SK-N-DZ (cell line): ENCODE measurements at regions not wholly inside any gene's neighbourhood (a gene's known extent, or its start where the extent isn't known, plus 50 kb on each side); places are given as distances from the start of the nearest gene placed in this dataset.
A peak's percentile ranks its signal among the peaks of the same experiment; 100 is the strongest.

Experiments used
- DNase-seq: peaks from one replicate; pipeline ENCODE4 v3.0.0-alpha.2; 2015; ENCODE audit warnings: low spot score

DNA sequence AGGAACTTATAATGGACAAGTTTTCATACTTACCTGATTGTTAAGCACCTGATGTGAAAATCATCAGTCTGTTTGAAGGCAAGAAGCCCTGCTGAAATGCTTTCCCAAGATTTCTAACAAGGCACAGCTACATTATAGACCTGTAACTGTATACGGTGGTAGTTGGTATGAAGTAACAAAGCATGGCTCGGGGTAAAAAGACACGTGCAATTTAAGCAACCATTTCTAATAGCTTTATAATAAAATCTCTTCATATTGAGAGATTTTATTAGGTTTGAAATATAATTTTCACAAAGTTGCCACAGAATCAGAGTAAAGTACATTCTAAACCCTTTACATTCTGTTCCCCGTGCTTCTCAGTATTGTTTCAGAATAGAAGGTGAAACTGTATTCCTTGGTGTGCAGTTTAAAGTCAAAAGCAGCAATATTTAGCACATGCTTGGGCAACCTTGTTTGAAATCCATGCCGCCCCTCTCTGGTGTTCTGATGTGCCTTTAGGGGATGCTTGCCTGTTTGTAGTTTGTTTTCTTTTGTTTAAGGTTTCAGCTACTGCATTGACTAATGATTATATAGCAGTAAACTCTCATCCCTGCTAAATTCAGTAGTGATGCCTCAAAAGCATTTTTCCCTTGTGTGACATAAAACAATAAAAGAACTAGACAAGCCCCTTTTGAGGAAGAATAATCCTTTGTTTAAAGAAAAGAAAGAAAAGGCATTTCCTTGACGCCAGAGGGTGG, 125.2 kb upstream of the OBI1 start:
- DNase-seq = no peak

DNA sequence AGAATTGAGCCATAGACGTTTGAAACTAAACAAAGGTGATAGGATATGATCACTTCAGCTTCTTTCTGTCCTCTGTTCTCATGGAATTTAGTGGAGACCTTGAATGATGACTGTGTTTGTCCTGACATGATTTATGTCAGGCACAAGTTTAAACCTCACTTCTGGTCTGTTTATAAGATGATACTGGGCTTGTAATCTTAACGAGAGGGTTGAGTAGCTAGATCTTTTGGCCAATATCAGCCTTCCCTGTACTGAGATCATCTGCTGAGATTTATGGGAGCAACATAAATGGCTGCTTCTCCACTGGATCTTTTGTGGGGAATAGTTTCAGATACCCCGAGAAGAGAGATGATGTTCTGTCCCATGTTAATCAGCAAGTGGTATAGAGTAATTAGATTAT, 121.8 kb upstream of the OBI1 start:
- DNase-seq = no peak

DNA sequence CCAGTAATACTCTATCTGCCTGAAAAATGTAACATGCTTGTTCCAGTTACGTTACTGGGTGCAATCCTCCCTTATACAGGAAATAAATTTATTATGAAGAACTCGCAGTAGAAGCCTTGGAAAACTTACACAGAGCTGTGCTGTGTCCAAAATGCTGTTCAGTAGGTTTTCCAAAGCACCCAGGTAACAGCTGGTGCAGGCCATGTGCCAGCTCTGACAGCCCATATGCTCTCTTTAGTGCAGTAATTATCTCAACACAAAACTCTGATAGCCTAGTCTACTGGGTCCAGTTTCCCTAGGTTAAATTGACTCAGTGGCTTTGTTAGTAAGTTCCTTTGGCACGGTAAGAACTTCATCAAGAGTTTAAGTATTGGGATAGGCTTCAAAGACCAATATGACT, 120.7 kb upstream of the OBI1 start:
- DNase-seq = no peak

DNA sequence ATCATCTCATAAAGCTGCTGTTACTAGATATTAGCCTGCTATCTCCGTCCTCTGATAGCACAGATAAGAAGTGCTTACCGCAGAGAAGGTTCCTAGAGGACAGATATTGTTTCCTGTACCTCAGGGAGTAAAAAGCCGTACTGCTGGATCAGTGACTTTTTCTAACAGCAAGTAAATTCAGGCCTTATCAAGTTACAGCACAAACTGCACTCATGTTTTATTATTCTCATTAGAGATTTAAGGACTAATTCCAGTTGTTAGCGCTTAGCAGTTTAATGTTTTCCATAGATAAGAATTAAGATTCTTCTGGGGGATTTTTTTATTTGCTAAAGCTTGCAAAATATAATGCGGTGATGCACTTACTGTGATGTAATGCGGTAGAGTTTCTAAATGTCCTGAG, 119.0 kb upstream of the OBI1 start:
- no peak for DNase-seq

DNA sequence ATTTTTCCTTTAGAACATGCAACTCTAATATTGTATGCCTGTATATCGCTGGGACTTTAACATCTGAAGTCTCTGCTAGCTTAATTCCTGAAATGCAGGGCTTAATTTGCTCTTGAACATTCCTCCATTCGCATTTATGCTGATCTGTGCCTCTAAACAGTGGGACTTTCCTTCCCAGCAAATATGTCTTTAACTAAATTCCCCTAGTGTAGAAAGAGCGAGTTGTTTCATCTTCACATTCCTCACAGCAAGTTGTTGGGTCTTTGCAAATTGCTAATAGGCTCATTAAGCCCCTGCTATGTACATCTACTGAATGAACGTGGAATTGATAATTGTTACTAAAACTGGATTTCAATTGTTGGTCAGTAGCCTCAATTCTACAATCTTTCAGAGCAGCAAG, 118.4 kb upstream of the OBI1 start:
- no peak for DNase-seq

DNA sequence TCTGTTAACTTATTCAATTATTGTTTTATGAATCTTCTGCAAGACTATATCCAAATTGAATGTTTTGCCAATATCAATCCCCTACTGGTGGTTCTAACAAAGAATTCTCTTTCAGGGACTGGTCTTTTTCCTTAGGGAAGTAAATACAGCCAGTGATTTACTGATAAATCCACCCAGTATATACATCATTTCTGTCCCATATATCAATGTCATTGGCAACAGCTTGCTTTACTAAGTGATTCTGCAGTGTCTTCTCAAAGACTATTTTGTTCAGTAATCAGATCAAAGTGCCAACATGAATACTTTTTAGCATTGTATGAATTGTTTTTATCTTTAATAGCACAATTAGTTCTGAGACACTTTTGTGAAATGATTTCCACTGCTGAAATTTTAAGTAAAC, 114.0 kb upstream of the OBI1 start:
- no peak for DNase-seq

DNA sequence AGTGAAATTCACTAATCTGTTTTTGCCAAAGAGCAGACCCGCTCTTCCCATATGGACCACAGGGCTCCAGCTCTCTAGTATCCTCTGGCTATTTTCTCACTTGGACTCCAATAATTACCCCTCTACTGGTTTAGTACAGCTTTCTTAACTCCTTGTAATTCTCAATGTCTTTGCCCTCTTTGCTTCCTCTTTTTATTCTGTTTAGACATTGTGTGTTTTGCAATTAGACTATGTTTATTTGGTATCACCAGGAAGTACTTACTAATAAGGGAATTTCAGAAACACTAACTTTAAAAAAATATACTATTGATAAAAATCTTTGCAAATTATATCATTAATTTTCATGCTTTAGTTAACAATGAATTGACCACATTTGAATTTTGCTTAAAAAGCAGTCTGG, 111.6 kb upstream of the OBI1 start:
- DNase-seq = no peak

DNA sequence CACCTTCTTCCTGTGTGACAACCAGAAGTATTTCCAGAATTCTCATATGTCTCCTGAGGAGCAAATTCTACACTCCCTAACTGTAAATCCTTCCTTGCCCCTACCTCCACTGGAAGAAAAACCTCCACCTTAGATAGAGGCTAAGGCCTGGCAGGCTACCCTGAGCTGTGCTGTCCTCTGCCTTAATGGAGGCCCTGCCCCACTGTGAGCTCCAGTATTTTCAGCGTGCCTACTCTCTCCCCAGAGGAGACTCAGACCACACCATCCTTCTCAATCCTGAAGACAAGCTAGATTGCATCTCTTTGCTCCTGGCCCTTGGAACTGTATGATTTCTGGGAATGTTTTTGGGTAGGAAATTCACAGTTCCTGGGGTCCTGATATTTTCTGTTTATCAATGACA, 110.0 kb upstream of the OBI1 start:
- no peak for DNase-seq

DNA sequence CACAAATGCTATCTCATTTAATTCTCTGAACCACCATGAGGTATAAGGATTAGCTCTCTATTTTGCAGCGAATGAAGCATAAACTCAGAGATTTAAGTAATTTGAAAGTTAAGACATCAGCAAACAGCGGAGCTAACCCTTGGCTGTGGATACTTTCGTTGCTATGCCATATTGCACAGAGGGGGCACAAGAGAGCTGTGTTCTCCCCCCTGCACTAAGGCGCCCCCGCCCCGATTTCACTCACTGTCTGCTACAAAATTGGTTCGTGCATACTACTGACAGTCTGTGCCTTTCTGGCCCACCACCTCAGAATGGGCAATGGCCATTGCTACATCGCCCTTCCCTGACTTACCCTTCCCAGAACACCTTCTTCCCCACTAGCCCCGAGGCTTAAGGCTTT, 105.7 kb upstream of the OBI1 start:
- DNase-seq = no peak

DNA sequence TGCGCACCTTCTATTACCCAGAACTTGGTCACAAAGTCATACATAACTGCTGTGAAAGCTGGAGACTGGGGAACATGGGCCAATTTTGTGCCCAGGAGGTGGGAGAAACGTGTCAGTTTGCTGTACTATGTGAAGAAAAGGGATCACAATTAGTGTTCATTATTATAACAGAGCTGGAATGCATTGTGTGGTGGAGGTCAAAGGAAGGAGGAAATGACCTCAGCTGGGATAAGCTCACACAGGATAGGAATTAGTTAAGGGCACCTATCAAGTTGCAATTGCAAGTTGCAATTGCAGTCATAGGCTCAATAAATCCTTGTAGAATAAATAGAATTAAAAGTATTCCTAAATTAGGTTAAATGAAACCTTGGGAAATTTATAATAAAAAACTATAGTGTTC, 103.9 kb upstream of the OBI1 start:
- DNase-seq = no peak

DNA sequence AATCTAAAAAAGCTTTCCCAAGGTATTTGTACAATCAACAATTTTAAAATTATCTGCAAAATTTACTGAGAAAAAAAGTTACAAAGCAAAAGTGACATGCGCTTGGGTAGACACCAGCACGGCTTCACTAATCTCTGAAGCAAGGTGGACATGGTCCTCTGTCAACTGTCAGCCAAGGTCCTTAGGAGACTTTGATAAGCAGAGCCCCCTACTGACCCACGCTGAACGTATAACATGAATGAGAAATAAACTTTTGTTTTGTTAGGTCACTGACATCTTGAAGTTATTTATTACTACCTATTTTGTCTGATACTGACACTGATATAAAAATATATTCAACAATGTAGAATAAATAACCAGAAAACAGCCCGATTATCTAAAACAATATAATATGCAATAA, 100.7 kb upstream of the OBI1 start:
- peak; percentile 9 for DNase-seq

DNA sequence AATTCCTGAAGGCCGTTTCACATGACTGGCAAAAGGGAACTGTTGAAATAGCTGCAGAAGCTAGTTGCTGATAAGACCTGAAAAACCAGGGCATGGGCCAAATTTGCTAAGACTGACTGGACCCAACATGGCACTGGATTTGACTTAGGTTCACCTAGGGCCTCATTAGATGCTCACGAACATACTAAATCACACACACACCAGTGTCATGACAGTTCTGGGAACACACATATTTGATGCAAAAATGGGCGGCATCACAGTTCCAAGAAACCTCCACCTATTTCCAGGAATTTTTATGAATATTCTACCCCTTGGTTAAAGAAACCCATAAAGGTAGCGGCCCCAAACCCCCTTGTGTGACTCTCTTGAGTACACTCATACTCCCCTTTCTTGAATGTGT, 99.6 kb upstream of the OBI1 start:
- DNase-seq = no peak

DNA sequence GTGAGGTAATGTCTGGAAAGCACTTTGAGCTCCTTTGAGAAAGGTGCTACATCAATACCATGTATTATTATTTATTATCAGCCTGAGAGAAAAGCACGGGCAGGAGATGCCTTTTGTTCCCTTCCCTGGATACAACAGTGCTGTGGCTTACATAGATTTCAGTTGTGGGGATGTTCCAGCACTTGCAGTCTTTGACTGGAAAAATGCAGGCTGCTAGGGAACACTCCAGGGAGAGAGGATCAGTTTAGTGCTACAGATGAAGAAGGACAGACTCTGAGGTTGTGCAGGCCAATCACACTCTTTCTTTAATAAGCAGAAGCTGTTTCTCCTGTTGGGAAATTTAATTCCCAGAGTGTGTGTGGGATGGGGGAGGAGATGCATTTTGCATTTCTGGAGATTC, 94.5 kb upstream of the OBI1 start:
- DNase-seq = no peak

DNA sequence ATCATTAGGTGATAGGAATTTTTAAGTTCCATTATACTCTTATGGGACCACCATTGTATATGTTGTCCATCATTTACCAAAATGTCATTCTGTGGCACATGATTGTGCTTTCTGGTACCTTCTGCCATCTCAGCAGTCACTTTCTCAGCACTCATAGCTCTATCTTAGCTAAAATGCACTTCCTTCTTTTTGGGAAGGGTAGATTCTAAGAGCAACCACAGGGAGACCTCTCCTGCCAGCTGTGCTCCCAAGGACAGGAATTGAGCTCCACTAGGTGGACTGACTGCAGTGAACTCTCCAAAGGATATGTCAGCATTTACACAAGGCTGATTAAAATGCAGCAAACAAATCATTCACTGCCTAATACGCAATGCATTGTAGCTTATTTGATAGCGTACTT, 91.8 kb upstream of the OBI1 start:
- no peak for DNase-seq

DNA sequence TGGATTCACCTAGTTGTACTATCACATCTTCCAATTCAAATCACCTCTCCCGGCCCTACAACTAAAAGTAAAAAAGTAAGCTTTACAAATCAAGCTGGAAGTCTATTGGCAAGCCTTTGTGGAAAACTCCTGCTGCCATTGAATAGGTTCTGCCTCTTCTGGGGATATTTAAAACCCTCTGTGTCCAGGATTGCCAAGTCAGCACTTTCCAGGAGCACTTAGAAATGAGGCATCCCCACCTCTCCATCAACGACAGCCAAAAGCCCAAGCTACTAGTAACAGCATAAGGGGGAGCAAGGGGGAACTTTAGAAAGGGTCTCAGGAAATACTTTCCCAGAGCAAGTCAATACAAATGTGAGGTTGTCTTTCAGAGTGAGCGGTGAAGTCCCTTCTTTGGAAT, 85.0 kb upstream of the OBI1 start:
- no peak for DNase-seq

DNA sequence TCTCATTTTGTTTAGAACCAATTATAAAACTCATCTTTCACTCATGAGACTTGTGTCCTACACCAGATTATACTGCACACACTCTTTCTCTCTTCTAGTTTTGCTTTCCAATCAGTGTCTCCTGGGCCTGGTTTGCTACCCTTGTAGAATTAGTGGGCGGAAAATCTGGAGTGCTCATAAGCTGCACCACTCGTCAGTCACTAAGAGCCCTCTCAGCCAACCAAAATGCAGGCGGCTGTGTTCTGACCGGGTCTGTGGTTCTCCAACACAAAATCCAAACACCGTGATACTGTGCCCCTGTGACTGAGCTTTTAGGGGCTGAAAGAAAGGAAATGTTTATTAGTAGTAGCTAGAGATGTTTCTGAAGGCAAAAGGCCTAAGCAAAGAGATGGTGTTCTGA, 83.7 kb upstream of the OBI1 start:
- DNase-seq = no peak

DNA sequence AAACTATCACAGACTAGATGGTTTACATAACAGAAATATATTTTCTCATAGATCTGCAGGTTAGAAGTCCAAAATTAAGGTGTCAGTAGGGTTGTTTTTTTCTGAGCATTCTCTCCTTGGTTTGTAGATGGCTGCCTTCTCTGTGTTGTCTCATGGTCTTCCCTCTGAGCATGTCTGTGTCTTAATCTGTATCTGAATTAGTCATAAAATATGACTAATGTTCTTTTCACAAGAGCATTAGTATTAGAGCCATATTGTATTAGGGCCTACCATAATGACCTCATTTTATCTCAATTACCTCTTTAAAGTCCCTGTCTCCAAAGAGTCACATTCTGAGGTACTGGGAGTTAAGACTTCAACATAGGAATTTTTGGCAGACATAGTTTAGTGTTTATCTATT, 77.2 kb upstream of the OBI1 start:
- DNase-seq = no peak

DNA sequence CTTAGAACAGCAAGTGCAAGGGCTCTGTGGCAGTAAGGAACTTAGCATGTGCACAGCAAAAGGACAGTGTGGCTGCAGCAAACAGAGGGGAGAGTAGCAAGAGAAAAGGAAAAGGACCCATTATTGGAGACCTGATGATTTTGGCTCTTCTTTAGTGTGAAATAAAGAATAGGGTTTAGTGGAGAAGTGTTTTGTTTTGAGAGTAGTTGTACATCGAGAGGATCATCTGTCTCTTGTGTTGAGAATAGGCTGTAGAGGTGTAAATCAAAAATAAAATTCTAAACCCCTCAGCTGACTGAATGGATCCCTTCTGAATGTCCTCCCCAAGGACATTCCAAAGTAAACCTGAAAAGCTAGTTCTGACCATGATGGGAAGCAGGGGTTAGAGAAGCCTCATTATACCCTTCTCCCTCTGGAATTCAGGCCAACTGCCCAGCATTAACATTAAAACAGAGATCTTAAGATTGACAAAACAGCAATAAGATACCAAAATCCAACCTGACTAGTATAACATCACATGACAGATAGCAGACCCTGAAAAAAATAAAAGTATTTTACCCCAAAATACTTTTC, 73.6 kb upstream of the OBI1 start:
- DNase-seq = no peak

DNA sequence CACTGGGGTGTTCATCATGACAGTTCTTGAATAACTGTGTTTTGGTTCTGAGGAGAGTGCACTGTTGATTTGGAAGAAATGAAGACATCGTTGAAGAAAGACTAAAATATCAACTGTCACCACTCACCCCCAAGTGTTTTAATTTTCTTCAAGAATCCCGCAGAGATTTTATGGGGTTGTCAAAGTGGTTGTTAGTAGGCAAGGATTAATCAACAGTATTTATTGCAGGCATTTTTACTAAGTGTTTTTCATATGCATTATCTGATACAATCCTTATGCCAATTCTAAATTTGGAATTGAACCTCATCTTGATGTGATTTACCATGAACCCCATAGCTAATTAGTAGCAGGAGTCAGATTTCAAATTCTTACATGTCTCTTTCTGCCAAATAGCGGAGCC, 63.7 kb upstream of the OBI1 start:
- DNase-seq = no peak

DNA sequence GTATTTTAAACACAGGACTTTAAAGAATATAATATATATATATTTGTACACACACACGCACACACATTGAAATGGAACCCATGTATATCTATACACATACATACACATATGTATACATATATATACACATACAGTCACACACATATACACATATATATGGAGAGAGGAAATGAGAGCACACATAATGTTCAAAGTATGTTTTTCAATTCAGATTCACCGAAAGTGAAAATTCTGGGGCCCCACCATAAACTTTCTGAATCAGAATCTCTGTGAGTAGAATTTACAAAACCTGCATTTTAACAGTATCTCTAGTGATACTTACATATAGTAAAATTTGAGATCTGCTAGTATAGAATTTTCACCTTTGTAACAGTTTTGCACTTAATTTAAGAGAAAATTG, 60.4 kb upstream of the OBI1 start:
- DNase-seq = no peak

DNA sequence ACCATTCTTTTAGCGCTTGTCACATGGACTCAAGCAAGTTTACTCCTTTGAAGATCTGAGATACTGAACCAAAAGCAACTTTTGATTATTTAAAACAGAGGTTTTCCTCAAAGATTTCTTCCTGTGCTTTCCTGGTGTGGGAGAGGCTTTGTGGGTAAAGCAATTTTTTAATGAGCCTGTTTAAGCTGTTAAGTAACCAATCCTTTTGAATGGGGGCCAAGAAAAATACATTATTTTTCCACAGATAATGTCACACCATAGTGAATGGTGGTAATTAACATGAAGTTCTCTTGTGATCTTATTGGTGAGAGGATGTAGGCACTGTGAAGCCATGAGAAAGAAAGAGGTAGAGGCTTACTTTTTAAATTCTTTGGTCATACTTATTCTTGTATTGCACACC, 55.8 kb upstream of the OBI1 start:
- DNase-seq = no peak

DNA sequence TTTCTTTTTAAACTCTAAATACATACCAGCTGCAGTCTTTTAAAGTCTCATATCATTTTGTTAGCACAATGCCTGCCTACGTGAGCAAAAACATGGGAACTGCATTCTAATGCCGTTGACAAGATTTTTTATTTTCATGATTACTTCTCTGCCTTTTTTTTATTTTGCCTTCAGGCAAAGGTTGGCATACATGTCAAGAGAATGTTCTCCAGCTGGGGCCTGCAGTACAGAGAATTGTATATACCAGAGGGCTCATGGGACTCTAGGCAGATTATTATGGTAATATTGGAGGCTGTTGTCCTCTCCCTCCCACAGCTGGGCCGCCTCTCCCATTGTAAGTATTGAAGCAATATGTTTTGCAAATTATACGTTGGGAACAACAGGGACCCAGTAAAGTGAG, 53.9 kb upstream of the OBI1 start:
- no peak for DNase-seq

DNA sequence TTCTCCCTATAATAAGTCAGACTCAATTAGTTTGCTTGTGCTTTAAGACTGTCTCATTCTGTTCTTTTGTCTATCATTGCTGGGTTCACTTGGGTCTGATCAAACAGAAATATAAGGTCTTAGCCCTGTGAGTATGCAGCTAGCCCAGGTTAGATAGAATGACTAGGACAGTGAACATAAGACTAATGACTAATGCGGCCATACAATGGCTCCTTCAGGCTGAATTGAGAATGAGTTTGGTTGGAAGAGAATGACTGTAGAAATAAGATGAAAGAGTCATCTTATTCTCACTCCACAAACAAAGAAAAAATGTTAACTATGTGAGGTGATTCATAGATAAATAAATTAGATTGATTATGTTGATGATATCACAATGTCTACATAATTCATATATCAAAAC, 50.1 kb upstream of the OBI1 start:
- DNase-seq = no peak
